GM12878 (cell line): ENCODE measurements at regions not wholly inside any gene's neighbourhood (a gene's known extent, or its start where the extent isn't known, plus 50 kb on each side); places are given as distances from the start of the nearest gene placed in this dataset.

Source experiments
- JUND ChIP-seq: IDR thresholded peaks from 2 replicates; pipeline ENCODE4 v1.6.1; 2012; ENCODE audit warnings: low read depth, mild to moderate bottlenecking, low read length, improper control_type of control experiment, moderate library complexity
- MXI1 ChIP-seq: fragments of 150-350 bp; IDR thresholded peaks from 2 replicates; pipeline ENCODE4 v1.6.1; 2011; ENCODE audit warnings: low read depth, mild to moderate bottlenecking, inconsistent platforms, low read length, improper control_type of control experiment
- SP1 ChIP-seq: IDR thresholded peaks from one replicate; pipeline ENCODE4 v1.6.1; 2011; ENCODE audit warnings: low read depth, low read length

DNA sequence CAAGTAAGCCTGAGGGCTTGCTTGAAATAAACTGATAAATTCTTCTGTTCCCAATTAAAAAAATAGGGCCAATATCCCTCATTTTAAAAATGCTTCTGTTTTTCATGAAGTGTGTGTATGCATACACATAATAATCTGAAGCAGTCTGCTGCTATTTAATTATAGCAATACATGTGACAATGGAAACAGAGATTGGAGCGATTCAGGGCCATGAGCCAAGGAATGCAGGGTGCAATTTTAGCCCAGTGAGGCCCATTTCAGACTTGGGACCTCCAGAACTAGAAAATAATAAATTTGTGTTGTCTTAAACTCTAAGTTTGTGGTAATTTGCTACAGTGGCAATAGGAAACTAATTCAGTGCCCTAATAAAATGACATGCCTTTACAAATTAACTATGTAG lies 264.9 kb downstream of the LTN1 start:
- no peak for TF ChIP-seq JUND
- TF ChIP-seq MXI1, result no peak
- no peak for TF ChIP-seq SP1
